Astrocyte of the spinal cord (primary cell): ENCODE measurements at regions not wholly inside any gene's neighbourhood (a gene's known extent, or its start where the extent isn't known, plus 50 kb on each side); places are given as distances from the start of the nearest gene placed in this dataset.

ENCODE experiments used
- DNase-seq: peaks from one replicate; pipeline ENCODE4 v3.0.0; 2011; ENCODE audit warnings: low read depth, low spot score
- H3K4me3 ChIP-seq: 2 replicates; pipeline ENCODE4 v1.5.1; 2011; ENCODE audit warnings: low read depth, mild to moderate bottlenecking, low read length, moderate library complexity
- CTCF ChIP-seq: IDR thresholded peaks from 2 replicates; pipeline ENCODE4 v1.5.1; 2012; ENCODE audit warnings: low read depth, mild to moderate bottlenecking, low read length, inconsistent platforms
- in situ Hi-C: cut with HindIII; loops from 2 replicates; pipeline ENCODE4 v1.10.0; 2017; ENCODE audit warnings: low sequenced_read_pairs

- no peak for TF ChIP-seq CTCF
- in situ Hi-C loops = no loop called here
- no peak for DNase-seq
- H3K4me3 ChIP-seq = no peak overlapping the region
Measured at GRCh38 chr1:5780324-5780716, 211.9 kb downstream of the NPHP4 start.

DNA sequence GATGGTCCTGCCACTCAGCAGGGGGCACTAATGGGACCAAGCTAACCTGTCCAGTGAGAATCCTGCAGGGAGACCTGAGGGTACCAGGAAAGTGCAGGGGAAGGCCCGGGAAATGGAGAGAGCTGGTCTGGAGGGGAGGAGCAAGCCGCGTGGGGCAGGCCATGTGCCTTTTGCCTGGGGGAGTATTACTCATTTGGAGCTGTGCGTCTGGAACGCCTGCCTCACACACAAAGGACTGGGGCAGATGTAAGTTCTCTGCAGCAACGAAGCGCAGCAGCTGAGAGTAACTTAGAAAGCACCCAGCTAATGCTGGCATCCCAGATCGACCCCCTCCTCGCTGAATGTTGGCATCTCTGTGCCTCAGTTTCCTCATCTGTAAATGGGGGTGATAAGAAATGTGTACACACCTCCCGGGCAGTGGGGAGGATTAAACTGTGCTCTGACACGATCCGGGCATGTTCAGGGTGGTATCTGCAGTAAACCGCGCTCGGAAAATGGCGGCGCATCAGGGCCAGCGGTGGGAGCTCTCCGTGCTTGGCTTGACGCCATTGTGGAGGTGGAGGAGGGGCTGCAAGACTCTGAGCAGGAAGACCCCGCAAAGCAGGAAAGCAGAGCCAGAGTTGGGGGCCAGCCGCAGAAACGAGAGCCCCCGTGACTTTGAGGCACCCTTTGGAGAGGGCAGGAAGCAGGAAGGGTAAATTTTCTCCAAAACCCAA is 212.5 kb downstream of the NPHP4 start:
- DNase-seq = no peak
- in situ Hi-C loops = no loop called here
- H3K4me3 ChIP-seq = no peak overlapping the region
- no peak for TF ChIP-seq CTCF

DNA sequence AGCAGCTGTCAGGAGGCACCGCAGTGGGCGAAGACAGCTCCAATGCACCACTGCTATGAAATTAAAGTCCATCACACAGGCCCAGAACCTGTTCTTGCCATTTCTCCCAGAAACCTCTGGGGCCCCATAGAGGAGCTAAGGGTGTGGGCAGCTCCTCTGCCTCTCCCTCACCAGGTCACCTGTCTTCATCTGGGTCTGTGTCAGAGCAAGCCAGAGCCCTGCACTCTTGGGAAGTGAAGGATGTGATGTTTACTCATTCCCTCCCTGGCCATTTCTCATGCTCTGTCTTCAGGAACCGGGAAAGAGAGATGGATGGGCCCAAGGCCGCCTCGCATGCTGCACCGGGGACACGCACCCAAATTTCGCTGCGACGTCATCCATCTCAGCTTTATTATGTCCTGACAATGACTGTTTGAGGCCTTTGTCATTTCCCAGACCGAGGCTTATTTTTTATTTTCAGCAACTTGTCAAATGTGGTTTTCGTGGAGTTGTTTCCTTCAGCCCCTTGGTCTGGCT is 216.1 kb downstream of the NPHP4 start:
- DNase-seq = no peak
- in situ Hi-C loops = no loop called here
- no peak for TF ChIP-seq CTCF
- H3K4me3 ChIP-seq = no peak overlapping the region

DNA sequence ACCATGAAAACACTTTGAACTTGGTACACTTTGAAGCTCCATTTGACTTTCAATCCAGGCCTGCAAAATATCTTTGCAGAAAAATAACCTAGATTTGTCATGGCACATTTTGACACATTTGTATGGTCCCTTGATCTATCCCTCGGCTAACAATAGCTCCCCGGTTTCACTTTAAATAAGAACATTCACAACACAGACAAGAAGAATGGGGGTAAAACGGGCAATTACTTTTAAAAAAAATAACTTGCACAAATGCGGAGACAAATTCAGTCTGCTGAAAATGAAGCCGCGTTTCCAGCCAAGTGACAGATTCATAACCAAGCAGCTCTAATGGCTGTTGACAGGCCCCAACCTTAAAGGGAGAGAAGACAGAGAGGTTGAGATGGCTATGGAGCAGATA is 218.2 kb downstream of the NPHP4 start:
- no peak for TF ChIP-seq CTCF
- H3K4me3 ChIP-seq = no peak overlapping the region
- DNase-seq = no peak
- in situ Hi-C loops = no loop called here

DNA sequence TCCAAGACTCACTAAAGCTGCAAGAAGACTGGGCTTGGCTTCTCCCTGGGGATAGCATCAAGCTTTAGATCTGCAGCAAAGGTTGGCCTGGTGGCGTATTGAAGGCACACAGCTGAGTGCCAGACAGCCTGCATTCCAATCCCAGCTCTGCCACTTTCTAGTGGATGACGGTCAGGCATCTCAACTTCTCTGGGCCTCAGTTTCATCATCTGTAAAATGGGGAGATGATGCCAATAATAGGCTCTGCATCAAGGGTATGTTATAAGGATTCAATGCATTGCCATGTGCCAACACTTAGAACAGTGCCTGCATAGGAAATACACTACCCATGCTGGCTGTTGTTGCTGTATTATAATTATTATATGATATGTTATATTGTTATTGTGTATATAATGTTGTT is 220.4 kb downstream of the NPHP4 start:
- TF ChIP-seq CTCF = no peak
- no peak overlapping the region for H3K4me3 ChIP-seq
- in situ Hi-C loops = no loop called here
- DNase-seq = no peak

GRCh38 chr1:5770981-5771765 is 221.1 kb downstream of the NPHP4 start:
- TF ChIP-seq CTCF = no peak
- no peak for DNase-seq
- no peak overlapping the region for H3K4me3 ChIP-seq
- in situ Hi-C loops = no loop called here
